ENCODE measurements at regions not wholly inside any gene's neighbourhood (a gene's known extent, or its start where the extent isn't known, plus 50 kb on each side); places are given as distances from the start of the nearest gene placed in this dataset.

GRCh38 chr16:66152181-66152580 is 214.3 kb upstream of the CDH5 start (continued):
- TF ChIP-seq ZSCAN18 (CRISPR knock-in tag; IDR thresholded peaks at IDR 0.05) (no peak), IRF1 (CRISPR knock-in tag; IDR thresholded peaks at IDR 0.05) (no peak), IRF2 (CRISPR knock-in tag; IDR thresholded peaks at IDR 0.05; ENCODE audit: borderline replicate concordance, low read depth) (no peak)

- POLR2A ChIA-PET: no interaction called here
- Mint-ChIP-seq H3K27me3 (ENCODE audit: low read depth) (peaks cover 16% of the 10 kb centered on the region), H3K4me3 (no peak overlapping the region), H3K9me3 (0 out of 2 replicates have a peak, but pooled peaks cover 3% of the 10 kb centered on the region), H3K36me3 (no peaks in the 10 kb centered on the region), H3K4me1 (peaks cover 18% of the 10 kb centered on the region), H3K27ac (peak overlapping the region; percentile 80; the same call in 1 of the 2 replicates)
- TF ChIP-seq CBFB (CRISPR knock-in tag; IDR thresholded peaks at IDR 0.05; ENCODE audit: low read depth) (no peak), PRRX2 (CRISPR knock-in tag; IDR thresholded peaks at IDR 0.05) (no peak), USF2 (CRISPR knock-in tag; IDR thresholded peaks at IDR 0.05) (no peak), E2F1 (CRISPR knock-in tag; IDR thresholded peaks at IDR 0.05) (no peak), ERG (CRISPR knock-in tag; IDR thresholded peaks at IDR 0.05) (no peak), EMX1 (CRISPR knock-in tag; IDR thresholded peaks at IDR 0.05) (no peak), USF1 (CRISPR knock-in tag; IDR thresholded peaks at IDR 0.05) (no peak), ELF4 (CRISPR knock-in tag; IDR thresholded peaks at IDR 0.05; ENCODE audit: low read depth) (no peak), CREB1 (CRISPR knock-in tag; IDR thresholded peaks at IDR 0.05) (no peak), PREB (CRISPR knock-in tag; IDR thresholded peaks at IDR 0.05; ENCODE audit: borderline replicate concordance) (no peak), TEAD1 (CRISPR knock-in tag; IDR thresholded peaks at IDR 0.05) (no peak), ETV6 (CRISPR knock-in tag; IDR thresholded peaks at IDR 0.05) (no peak), TCF7 (CRISPR knock-in tag; IDR thresholded peaks at IDR 0.05; ENCODE audit: low read depth) (no peak), E2F4 (CRISPR knock-in tag; IDR thresholded peaks at IDR 0.05; ENCODE audit: borderline replicate concordance, low read depth) (no peak), OVOL2 (CRISPR knock-in tag; IDR thresholded peaks at IDR 0.05; ENCODE audit: borderline replicate concordance) (no peak)
- DNase-seq (ENCODE audit: low spot score) (no peak), ATAC-seq (peak; percentile 68)
- CTCF ChIA-PET: no interaction called here
Measured at GRCh38 chr16:66150698-66151482, 215.6 kb upstream of the CDH5 start.

Measured in WTC11 (cell line).